Stromal cell of bone marrow (primary cell): ENCODE measurements at regions not wholly inside any gene's neighbourhood (a gene's known extent, or its start where the extent isn't known, plus 50 kb on each side); places are given as distances from the start of the nearest gene placed in this dataset.

ENCODE experiments used
- DNase-seq: peaks from one replicate; pipeline ENCODE4 v3.0.0-alpha.2; 2012; ENCODE audit warnings: low read depth

- DNase-seq, result no peak
These were observed 213.7 kb upstream of the DCN start for GRCh38 chr12:91396293-91396692.

GRCh38 chr12:91395628-91396135 is 213.1 kb upstream of the DCN start:
- no peak for DNase-seq

DNA sequence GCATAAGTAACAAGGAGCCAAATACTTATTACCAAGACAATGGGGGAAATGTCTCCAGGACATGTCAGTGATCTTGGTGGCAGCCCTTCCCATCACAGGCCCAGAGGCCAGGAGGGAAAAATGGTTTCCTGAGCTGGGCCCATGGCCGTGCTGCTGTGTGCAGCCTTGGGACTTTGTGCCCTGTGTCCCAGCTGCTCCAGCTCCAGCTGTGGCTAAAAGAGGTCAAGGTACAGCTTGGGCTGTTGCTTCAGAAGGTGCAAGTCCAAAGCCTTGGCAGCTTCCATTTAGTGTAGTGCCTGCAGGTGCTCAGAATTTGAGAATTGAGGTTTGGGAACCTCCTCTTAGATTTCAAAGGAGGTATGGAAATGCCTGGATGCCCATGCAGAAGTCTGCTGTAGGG is 212.3 kb upstream of the DCN start:
- DNase-seq, result no peak

- no peak for DNase-seq
These were observed 206.0 kb upstream of the DCN start for GRCh38 chr12:91388573-91388972.

GRCh38 chr12:91387461-91388134 is 205.0 kb upstream of the DCN start:
- DNase-seq, result no peak

- no peak for DNase-seq
These were observed 202.2 kb upstream of the DCN start for GRCh38 chr12:91384806-91385205.

DNA sequence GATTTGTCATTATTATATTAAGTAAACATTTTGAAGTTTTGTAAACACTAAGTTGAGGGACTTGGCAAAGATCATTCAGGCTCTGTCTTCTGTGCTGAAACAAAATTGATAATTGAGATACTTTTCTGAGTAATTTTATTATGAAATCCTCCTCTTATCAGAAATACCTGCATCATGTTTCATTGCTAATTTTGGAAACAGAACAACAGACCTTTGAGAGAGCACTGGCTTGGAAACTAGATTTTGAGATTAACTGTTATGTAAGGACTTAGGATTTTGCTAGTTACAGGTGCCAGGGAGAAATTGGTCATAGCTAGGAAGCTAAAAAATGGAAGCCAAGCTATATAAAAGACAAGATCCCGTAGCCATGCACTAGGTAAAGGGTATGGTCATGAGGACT is 201.7 kb upstream of the DCN start:
- no peak for DNase-seq

- DNase-seq, result no peak
These were observed 200.5 kb upstream of the DCN start for GRCh38 chr12:91383099-91383498.

DNA sequence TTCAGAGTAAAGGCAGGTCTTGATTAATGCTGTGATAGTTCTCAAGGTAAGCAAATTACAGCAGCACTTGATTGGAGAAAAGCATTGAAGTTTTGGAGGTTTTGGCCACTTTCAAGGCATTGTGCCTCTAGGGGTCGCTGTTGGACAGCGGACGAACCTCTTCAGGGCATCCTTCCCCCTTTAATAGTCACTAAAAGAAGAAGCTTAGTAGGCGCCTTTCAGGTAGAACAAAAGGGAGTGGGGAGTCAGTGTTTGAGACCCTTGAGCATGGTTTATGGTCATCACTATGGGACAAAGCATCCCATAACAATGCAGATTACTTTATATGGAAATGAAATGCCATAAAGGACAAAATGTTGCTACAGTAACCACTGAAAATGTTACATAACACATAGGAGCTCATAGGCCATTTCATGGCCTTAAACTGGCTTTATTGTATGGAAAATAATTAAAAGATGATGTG is 199.5 kb upstream of the DCN start:
- peak; percentile 71 for DNase-seq

DNA sequence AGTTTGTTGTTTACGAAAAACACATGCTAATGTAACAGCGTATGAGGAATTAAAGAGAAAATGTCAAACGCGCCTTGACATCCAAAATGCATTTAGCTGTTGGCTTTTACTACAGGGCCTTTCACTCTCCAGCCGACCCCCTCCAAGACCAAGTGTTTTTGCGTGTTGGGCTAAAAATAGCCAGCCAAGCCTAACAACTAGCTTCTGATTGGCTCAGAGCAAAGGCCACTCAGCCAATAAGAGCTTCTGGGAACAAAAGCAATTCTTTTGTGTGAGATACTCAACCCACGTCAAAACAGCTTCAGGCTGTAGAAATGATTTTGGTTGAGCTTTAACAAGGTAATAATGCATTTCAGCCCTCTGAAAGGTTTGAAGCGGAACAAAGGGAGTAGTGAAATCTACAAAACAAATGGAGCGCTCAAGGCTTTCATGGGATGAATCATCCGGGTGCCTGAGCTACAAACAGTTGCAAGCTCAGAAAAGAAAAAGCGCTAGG is 198.7 kb upstream of the DCN start:
- DNase-seq, result peak; percentile 57

DNA sequence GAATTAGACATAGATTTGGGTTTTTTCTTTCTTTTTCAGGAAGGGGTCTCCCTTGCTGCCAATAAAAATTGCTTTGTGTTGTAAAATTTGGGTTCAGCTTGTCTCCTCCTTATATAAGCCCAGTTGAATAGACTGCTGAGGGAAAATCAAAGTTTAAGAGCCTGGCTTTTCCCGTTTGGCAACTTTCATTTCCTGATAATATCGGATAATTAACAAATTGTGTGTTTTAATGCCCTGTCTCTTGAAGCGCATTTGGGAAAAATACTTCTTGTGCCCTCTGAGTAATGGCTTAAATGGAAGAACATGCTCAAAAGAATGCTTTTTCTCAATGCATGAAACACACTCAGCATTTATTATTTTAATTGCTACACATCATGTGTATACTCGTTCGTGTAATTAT is 198.0 kb upstream of the DCN start:
- no peak for DNase-seq

DNA sequence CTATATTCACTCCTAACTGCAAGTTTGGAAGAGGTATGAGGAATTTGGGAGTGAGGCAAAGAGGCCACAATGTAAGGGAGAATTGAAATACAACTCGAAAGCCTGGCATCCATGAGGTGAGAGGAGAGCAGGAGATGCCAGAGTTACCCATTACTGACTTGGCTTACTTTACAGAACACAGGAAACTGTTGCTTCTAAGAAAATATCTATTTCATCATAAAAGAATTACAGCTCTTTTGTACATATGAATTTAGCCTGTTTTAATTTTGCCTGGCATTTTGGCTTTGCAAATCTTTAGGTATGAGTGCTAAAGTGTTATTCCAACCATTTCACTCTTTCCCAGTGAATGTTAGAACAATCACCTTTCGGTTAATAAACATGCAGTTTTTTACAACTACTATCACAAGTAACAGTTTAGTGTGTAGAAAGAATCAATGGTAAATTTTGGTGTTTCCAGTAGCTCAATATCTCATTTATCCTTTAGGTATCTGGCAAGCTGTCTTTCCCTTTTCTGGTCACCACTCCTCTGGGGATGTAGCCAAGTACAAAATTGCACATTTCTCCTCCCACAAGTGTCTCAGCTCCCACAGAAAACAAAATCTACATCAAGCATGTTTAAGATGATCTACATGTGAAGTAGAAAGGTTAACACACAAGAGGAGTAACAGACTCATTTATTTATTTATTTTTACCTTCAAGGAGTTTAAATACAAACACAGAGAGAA is 196.6 kb upstream of the DCN start:
- no peak for DNase-seq

DNA sequence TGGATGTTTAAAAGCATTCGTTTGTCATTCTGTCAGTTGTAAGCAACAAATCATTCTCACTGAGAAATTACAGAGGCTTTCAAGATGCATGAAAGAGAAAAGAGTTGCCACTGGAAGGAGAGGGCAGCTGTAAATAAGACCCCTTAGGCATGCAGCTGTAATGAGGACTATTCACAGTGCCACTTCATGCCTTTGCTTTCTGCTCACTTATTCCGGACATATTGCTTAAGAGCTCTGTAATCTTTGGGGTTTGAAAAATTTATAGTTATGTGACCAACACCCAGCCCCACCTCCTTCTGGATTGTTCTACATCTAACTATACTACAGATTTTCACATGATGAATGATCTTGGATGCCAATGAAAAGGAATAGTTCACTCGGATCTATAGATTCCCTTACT is 194.8 kb upstream of the DCN start:
- no peak for DNase-seq

GRCh38 chr12:91373086-91373485 is 190.5 kb upstream of the DCN start:
- no peak for DNase-seq

DNA sequence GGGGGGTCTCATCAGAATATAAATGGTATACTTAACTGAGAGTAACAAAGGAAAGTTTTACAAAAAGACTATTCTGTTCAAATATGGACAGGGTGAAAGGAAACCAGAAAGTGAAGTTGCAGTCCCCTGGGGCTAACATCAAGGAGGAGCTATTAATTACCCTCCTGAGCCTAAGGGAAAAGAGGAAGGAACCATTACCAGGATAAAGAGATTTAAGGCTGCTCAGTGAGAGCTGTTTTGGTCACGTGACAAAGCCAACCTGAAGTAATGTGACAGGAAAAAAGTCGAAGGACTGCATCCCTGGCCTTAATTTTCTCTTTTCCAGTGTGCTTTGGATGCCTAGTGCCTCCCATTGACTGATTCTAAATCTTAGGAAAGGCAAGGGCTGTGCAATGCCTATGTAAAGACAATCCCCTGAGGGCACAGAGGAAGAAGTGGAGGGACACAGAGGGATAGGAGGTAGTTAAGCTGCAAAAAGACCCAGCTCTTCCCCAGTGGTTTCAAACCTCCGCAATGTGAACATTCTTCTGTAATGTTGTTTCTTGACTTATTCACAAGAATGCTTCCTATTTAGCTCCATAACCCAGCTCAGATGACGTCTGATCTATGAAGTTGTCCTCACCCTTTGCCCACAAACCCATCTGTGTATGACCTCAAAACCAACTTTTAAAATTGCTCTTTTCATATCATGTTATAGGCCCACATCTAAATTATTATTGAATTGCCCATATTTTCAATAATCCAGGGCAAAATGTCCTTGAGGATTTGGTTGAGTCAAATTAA is 187.7 kb upstream of the DCN start:
- DNase-seq, result no peak

DNA sequence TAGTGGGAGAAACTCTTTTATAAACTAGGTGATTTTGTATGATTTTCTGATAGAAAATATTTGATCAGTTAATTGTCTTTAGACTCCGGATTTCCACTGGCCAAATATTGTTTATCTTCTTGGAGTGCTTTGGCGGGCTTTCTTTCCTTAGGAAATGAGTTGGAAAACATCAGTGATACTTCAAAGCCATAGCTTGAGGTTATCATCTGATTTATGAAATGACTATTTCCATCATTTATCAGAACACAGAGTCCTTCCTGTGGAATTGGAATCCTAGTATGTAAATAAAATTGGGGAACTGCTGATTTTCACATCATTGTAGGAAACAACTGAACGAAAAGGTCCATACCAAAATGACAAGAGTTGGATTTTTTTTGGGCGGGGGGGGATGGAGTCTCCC is 186.0 kb upstream of the DCN start:
- no peak for DNase-seq

GRCh38 chr12:91367234-91367849 is 184.7 kb upstream of the DCN start:
- no peak for DNase-seq

DNA sequence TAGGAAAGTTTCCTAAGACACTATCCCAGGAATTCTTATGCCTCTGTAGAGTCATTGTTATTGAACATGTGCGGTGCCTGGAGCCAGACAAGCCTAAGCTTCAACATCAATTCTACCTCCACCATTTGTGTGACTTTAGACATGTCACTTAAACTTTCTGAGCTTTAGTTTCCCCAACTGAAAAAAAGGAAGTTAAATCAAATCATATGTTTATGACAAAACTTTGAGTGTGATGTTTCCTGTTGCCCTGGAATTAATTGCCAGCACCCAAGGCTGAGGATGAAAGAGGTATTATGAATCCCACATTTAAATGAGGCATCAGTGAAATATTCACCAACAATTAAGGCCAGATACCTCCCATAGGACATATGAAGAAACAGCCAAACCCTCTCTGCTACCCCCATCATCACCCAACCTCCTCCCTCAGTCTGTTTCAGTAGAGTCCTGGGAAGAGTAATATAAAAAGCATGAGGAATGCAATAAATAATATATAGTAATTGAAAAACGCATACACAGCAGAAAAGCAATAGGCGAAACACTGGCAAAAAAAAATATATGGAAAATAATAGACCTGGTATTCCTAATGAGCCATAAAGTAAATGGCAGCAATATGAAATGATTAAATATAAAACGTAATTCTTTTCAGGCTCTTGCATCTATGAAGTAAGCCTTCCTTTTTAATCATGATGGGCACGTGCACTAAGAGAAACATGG is 182.0 kb upstream of the DCN start:
- no peak for DNase-seq

GRCh38 chr12:91361864-91362263 is 179.2 kb upstream of the DCN start:
- no peak for DNase-seq

GRCh38 chr12:91357381-91357780 is 174.8 kb upstream of the DCN start:
- no peak for DNase-seq

DNA sequence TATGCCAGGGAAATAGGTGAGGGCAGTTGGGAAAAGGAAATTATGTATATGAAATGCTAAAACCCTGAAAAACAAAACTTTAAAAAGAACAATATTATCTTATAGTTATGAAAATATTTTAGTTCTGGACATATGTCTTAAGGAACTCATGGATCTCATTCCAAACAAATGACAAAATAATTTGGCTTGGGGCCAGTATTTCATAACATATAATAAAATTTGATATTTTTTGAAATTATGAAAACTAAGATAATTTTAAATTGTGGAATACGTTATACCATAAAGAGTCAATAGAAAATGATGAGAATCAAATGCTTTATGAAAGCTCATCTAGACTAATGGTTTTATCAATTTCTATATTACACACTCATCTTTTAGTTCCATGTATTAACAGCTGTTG is 173.8 kb upstream of the DCN start:
- no peak for DNase-seq
